HL-60/S4 (cell line): ENCODE measurements at regions not wholly inside any gene's neighbourhood (a gene's known extent, or its start where the extent isn't known, plus 50 kb on each side); places are given as distances from the start of the nearest gene placed in this dataset.
"Not testable (repeated sequence)": the region's sequence is repeated elsewhere in the genome, so short reads cannot be mapped to it uniquely, and the experiment has no call there.

Experiments used
- in situ Hi-C: fragments of 300-500 bp; cut with MboI; formaldehyde crosslinking; loops from 2 replicates; pipeline ENCODE4 v1.14.3; 2022; ENCODE audit warnings: low sequenced_read_pairs

DNA sequence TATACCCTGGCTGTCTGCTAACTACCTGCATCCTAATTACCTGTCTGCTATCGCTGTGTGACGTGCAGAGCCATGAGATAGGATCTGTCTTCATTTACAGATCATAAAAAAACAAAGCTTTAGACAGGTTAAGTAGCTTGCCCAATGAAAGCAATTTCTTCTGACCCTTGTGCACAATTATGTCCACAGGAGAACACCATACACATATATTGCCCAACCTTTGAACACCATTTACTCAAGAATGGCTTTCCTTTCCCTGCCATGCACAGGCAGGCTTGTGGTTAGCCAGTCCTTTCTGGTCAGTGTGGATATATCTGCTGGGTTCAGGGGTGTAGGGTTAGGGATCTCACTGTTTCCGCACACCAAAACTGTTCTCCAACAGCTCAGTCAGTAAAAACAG lies 344.8 kb downstream of the BCL2L11 start:
- in situ Hi-C loops, result not testable (repeated sequence)

GRCh38 chr2:111466744-111467143 lies 346.0 kb downstream of the BCL2L11 start:
- in situ Hi-C loops, result not testable (repeated sequence)

DNA sequence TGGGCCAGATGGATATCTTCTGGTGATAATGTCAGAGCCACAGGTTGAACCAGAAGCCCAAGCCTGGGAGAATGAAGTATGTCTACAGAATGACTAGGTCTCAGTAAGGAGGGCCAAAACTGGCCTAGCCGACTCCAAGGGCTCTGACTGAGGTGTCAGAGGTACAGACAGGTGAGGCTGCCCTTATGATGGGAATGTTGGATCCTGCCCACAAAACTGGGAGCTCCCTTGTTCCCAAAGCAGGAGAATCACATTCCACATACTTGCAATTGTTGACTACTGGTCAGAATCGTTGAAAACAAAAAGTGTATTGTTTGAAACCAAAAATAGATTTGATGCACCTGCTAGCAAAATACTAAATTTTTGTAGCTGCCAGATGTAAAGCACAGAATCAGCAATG lies 350.2 kb downstream of the BCL2L11 start:
- in situ Hi-C loops, result not testable (repeated sequence)

- in situ Hi-C loops, result not testable (repeated sequence)
Measured at GRCh38 chr2:111471791-111472530, 351.2 kb downstream of the BCL2L11 start.

DNA sequence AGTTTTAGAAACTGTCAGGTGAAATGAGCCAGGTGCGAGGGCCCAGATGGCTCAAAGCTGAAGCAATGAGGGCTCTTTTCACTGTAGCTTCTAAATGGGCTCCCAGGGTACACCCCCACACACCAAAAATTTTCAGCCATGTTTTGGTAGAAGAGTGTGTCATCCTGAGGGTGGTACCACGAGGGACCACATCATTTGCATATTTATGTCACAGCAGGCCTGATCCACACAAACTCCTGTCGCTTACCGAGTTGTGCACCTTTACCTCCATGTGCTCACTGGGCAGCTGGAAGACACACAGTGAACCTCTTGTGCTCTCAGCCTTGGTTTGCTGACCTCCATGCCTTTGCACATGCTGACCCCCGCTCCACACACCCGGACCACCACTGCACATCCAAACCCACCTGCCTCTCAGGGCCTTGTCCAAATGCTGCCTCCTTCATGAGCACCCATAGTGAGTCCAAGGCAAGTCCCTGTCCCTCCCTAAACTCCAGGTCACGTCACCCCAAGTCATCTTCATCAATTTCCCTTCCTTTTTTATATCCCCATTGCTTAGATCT lies 352.2 kb downstream of the BCL2L11 start:
- in situ Hi-C loops, result not testable (repeated sequence)

- in situ Hi-C loops, result not testable (repeated sequence)
Measured at GRCh38 chr2:111473522-111473921, 352.8 kb downstream of the BCL2L11 start.

GRCh38 chr2:111474198-111474705 lies 353.5 kb downstream of the BCL2L11 start:
- in situ Hi-C loops, result not testable (repeated sequence)

DNA sequence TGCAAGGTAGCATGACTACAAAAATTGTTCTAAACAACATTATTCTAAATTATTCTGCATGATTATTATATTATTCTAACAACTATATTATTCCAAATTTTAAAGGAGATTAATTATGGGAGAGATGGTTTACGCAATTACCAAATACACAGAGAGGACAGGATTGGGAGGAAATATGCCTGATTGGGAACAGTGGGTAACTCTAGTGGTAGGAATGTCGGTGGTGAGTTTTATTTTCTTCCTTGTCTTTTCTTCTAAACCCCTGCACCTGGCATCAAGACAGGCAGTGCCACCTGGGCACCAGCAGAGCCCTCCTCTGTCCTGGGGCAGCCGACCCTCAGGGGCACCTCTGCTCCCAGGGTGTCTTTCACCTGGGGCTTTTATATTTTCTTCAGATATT lies 357.6 kb downstream of the BCL2L11 start:
- in situ Hi-C loops, result loop anchor here (25.0 kb wide), 1 partner anchor 209 kb away; no protein-coding TSS in a partner anchor

DNA sequence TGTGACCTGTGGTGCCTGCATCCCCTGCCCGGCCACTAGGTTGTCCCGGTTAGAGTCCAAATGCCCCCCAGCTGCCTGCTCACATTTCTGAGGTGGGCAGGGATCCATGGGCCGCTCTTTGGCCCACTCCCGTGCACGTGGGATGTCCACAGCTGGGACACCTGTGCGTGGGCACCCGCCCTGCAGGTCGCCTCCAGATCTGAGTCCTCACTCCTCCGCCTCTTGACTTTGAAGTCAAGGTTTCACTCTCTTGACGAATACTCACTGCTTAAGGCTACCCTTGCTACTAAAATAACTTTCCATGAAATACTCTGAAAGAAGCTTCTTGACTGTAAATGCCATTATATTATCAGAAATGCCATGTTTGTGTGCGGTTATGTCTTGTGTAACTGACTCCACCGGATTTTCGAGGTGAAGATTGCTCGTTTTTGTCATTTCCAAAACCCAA lies 358.2 kb downstream of the BCL2L11 start:
- in situ Hi-C loops, result loop anchor here (25.0 kb wide), 1 partner anchor 208 kb away; no protein-coding TSS in a partner anchor

DNA sequence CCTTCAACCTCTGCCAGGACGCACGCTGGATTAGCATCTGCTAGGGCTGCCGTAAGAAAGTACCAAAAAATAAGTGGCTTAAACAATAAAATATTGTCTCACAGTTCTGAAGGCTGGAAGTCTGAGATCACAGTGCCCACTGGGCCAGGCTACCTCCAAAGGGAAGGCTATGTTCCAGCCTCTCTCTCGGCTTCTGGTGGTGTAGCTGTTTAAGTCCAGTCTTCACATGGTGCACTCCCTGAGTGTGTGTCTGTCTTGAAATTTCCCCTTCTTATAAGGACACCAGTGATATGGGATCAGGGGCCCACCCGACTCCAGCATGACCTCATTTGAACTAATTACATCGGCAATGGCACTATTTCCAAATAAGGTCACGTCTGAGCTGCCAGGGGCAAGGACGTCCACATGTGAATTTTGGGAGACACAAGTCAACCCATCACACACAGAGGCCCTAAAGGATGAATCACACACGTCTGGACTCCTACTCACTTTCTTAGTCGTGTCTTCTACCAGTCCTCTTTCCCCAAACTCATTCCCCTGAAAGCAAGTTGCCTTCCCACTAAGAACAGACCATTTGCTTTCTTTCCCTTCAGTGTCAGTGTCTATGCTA lies 359.4 kb downstream of the BCL2L11 start:
- in situ Hi-C loops, result loop anchor here (25.0 kb wide), 1 partner anchor 207 kb away; no protein-coding TSS in a partner anchor

DNA sequence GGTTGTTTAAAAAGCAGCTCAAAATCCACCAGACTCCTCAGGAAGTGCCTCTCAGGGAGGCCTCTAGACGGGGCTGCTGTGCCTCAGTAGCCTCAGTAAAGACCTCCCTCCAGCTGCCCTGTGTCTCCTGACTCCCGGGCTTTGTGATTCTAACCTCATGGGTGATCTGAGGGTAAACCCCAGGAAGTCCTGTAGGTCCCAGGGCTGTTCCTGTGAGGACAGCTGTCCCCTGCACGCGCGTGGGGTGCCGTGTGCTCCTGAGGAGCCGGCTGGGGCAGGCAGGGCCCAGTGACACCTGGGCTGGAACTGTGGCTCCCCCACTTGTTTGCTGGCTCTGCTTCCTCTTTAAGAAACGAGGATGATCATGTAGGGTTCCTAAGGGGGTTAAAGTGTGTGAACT lies 359.9 kb downstream of the BCL2L11 start:
- in situ Hi-C loops, result loop anchor here (25.0 kb wide), 1 partner anchor 207 kb away; no protein-coding TSS in a partner anchor

DNA sequence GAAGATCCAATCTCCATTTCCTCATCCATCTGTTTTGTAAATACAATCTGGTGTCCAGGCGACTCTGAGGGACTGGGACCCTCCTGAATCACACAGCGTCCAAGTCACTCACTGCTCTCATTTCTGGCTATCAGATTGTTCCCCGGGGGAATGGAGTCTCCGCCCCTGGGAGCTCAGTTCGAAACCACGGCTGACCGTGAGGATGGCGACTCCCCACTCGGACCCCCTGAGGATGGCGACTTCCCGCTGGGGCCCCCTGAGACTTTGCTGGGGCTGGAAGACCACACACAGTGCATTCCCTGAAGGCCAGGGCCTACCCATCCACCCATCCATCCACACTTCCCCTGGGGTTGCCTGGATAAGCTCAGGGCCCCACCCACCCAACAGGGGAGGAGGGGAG lies 360.5 kb downstream of the BCL2L11 start:
- in situ Hi-C loops, result loop anchor here (25.0 kb wide), 1 partner anchor 206 kb away; no protein-coding TSS in a partner anchor

- in situ Hi-C loops, result loop anchor here (25.0 kb wide), 1 partner anchor 204 kb away; no protein-coding TSS in a partner anchor
Measured at GRCh38 chr2:111482987-111483679, 362.4 kb downstream of the BCL2L11 start.

DNA sequence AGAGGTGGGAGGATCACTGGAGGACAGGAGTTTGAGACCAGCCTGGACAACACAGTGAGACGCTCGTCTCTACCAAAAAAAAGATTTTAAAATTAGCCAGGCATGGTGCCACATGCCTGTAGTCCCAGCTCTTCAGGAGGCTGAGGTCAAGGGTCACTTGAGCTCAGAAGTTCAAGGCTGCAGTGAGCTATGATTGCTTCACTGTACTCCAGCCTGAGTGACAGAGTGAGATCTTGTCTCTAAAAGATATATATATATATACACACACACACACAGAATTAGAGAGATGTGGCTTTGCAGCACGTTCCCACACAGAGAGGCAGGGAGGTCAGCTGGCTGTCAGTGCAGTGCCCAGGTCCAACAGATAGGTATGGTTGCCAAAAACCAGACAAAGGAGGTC lies 363.4 kb downstream of the BCL2L11 start:
- in situ Hi-C loops, result loop anchor here (25.0 kb wide), 1 partner anchor 203 kb away; no protein-coding TSS in a partner anchor

DNA sequence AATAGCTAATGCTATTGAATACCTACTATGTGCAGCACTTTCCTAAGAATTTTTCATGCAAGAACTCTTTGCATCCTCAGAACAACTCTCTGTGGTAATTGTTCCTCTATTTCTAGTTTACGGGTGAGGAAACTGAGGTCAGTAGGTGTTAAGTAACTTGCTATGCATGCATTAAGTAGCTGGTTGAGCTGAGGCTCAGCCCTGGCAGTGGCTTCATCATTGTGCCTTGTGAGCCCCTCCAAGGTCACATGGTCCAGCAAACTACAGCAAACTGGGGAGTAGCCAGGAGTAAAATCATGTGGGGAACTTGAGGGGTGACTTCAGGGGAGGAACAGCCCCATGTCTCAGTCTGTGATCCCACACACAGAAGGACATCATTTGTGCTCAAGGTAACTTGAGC lies 365.2 kb downstream of the BCL2L11 start:
- in situ Hi-C loops, result loop anchor here (25.0 kb wide), 1 partner anchor 201 kb away; no protein-coding TSS in a partner anchor

DNA sequence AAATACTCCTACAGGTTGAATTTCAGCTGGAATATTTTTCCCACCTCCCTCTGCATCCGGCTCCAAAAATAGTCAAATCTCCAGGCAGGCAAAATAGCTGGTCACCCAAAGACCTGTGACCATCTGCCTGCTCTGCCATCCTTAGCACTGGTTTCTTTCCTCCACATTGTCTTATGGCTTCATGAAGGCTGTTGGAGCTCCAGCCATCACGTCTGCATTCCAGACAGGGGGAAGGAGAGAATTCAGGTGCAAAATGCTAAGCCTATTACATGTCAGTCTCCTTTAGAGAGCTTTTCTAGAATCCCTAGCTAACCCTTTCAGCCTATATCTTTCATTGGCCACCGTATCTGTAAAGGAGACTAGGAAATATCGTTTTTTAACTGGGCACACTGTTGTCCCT lies 367.7 kb downstream of the BCL2L11 start:
- in situ Hi-C loops, result loop anchor here (25.0 kb wide), 1 partner anchor 199 kb away; no protein-coding TSS in a partner anchor

DNA sequence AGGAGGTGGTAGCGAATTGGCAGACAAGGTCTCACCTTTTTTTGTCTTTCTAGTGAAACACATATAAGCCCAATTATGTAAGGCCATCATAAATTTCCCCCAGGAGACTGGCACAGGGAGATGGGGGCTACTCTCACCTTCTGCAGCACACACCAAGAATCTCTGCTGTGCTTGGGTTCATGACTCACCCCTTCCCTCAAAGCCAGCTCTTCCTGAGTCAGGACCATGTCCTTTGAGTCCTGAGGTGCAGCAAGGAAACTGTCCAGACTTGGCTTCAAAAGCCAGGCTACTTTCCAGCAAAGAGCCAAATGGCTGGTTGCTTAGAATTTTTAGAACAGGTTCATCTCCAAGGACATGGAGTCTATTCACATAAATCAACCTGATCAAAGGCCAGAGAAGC lies 368.7 kb downstream of the BCL2L11 start:
- in situ Hi-C loops, result loop anchor here (25.0 kb wide), 1 partner anchor 198 kb away; no protein-coding TSS in a partner anchor

- in situ Hi-C loops, result loop anchor here (25.0 kb wide), 1 partner anchor 196 kb away; no protein-coding TSS in a partner anchor
Measured at GRCh38 chr2:111491181-111491580, 370.5 kb downstream of the BCL2L11 start.

- in situ Hi-C loops, result loop anchor here (25.0 kb wide), 1 partner anchor 196 kb away; no protein-coding TSS in a partner anchor
Measured at GRCh38 chr2:111491614-111492013, 370.9 kb downstream of the BCL2L11 start.

GRCh38 chr2:111492995-111493719 lies 372.4 kb downstream of the BCL2L11 start:
- in situ Hi-C loops, result loop anchor here (25.0 kb wide), 1 partner anchor 194 kb away; no protein-coding TSS in a partner anchor
